OCI-LY3 (cell line): ENCODE measurements at regions not wholly inside any gene's neighbourhood (a gene's known extent, or its start where the extent isn't known, plus 50 kb on each side); places are given as distances from the start of the nearest gene placed in this dataset.

Experiments
- H2AFZ ChIP-seq: fragments of 200-600, 300-600 bp; shearing (Covaris generic); 2 replicates; pipeline ENCODE4 v1.6.0; 2014; ENCODE audit warnings: antibody characterized with exemption, low read depth, low read length
- H3K27ac ChIP-seq: fragments of 200-600, 300-600 bp; sonication (generic); 2 replicates; pipeline ENCODE4 v1.5.1; 2014; ENCODE audit warnings: mild to moderate bottlenecking, low read length, moderate library complexity, mixed read lengths
- H3K27me3 ChIP-seq: fragments of 200-600, 300-600 bp; sonication (generic); 2 replicates; pipeline ENCODE4 v1.6.1; 2014; ENCODE audit warnings: low read depth, low read length, mixed read lengths
- H3K36me3 ChIP-seq: fragments of 200-600, 300-600 bp; sonication (generic); replicated peaks from 2 replicates; pipeline ENCODE3; 2014; ENCODE audit warnings: low read depth, low read length, mixed read lengths
- H3K4me1 ChIP-seq: fragments of 300-600, 200-600 bp; sonication (generic); 2 replicates; pipeline ENCODE4 v1.6.1; 2014; ENCODE audit warnings: low read length, mixed read lengths
- H3K4me2 ChIP-seq: fragments of 200-600, 300-600 bp; sonication (generic); 2 replicates; pipeline ENCODE4 v1.6.1; 2014; ENCODE audit warnings: low read length, mixed read lengths
- H3K4me3 ChIP-seq: fragments of 300-600, 200-600 bp; sonication (generic); 2 replicates; pipeline ENCODE4 v1.5.1; 2014; ENCODE audit warnings: antibody characterized with exemption, mild to moderate bottlenecking, low read length, moderate library complexity
- H3K79me2 ChIP-seq: fragments of 300-600, 200-600 bp; shearing (Covaris generic); 2 replicates; pipeline ENCODE4 v1.6.1; 2014; ENCODE audit warnings: mild to moderate bottlenecking, low read length, mixed read lengths
- H3K9ac ChIP-seq: fragments of 300-600, 200-600 bp; shearing (Covaris generic); 2 replicates; pipeline ENCODE4 v1.6.0; 2014; ENCODE audit warnings: mild to moderate bottlenecking, low read length, moderate library complexity
- H3K9me3 ChIP-seq: fragments of 200-600, 300-600 bp; shearing (Covaris generic); 2 replicates; pipeline ENCODE4 v1.6.1; 2014; ENCODE audit warnings: low read length, mixed read lengths; ENCODE audit not compliant: insufficient read depth
- H4K20me1 ChIP-seq: fragments of 200-600, 300-600 bp; sonication (generic); 2 replicates; pipeline ENCODE4 v1.6.1; 2016; ENCODE audit warnings: low read length, mixed read lengths; ENCODE audit not compliant: insufficient read depth
- CTCF ChIP-seq: fragments of 200-600, 300-600 bp; sonication (generic); IDR thresholded peaks from 2 replicates; pipeline ENCODE4 v1.5.1; 2014; ENCODE audit warnings: antibody characterized with exemption, low read length, low read depth
- EZH2phosphoT487 ChIP-seq: fragments of 200-600 bp; shearing (Covaris generic); IDR thresholded peaks from 2 replicates; pipeline ENCODE4 v1.6.1; 2018; ENCODE audit warnings: antibody characterized with exemption, mixed run types, low read depth

GRCh38 chrX:128929271-128930057, 593.8 kb downstream of the SMARCA1 start:
- Histone ChIP-seq H3K27me3 (no peaks in the 10 kb centered on the region), H3K79me2 (no peaks in the 10 kb centered on the region), H3K4me2 (no peak overlapping the region), H3K36me3 (no peaks in the 10 kb centered on the region), H3K4me3 (no peak overlapping the region), H3K9me3 (no peaks in the 10 kb centered on the region), H3K9ac (no peak overlapping the region), H4K20me1 (no peaks in the 10 kb centered on the region), H3K27ac (no peak overlapping the region), H2AFZ (no peak overlapping the region), H3K4me1 (no peaks in the 10 kb centered on the region)
- TF ChIP-seq EZH2phosphoT487 = no peak
- TF ChIP-seq CTCF = no peak

- Histone ChIP-seq H2AFZ (no peak overlapping the region), H3K4me3 (no peak overlapping the region)
These were observed 594.7 kb downstream of the SMARCA1 start for GRCh38 chrX:128928636-128929035.

GRCh38 chrX:128927363-128927762, 595.9 kb downstream of the SMARCA1 start:
- TF ChIP-seq EZH2phosphoT487 = no peak
- TF ChIP-seq CTCF = no peak
- H3K27me3 ChIP-seq = no peaks in the 10 kb centered on the region
- no peak overlapping the region for H3K9ac ChIP-seq
- H3K4me2 ChIP-seq = no peak overlapping the region
- no peaks in the 10 kb centered on the region for H4K20me1 ChIP-seq
- H3K9me3 ChIP-seq = no peaks in the 10 kb centered on the region
- no peak overlapping the region for H3K27ac ChIP-seq
- no peaks in the 10 kb centered on the region for H3K4me1 ChIP-seq
- H3K79me2 ChIP-seq = no peaks in the 10 kb centered on the region
- H2AFZ ChIP-seq = no peak overlapping the region
- H3K4me3 ChIP-seq = no peak overlapping the region
- H3K36me3 ChIP-seq = no peaks in the 10 kb centered on the region

More at GRCh38 chrX:128928636-128929035, 594.7 kb downstream of the SMARCA1 start:
- no peak overlapping the region for H3K4me2 ChIP-seq
- no peak overlapping the region for H3K27ac ChIP-seq
- no peak overlapping the region for H3K9ac ChIP-seq
- H3K9me3 ChIP-seq = no peaks in the 10 kb centered on the region
- no peaks in the 10 kb centered on the region for H3K4me1 ChIP-seq
- no peaks in the 10 kb centered on the region for H3K79me2 ChIP-seq
- TF ChIP-seq CTCF = no peak
- TF ChIP-seq EZH2phosphoT487 = no peak
- H3K36me3 ChIP-seq = no peaks in the 10 kb centered on the region
- no peaks in the 10 kb centered on the region for H3K27me3 ChIP-seq
- H4K20me1 ChIP-seq = no peaks in the 10 kb centered on the region

- Histone ChIP-seq H3K4me1 (no peaks in the 10 kb centered on the region), H2AFZ (no peak overlapping the region), H3K36me3 (no peaks in the 10 kb centered on the region), H3K9me3 (no peaks in the 10 kb centered on the region), H3K27ac (no peak overlapping the region), H3K9ac (no peak overlapping the region), H3K4me2 (no peak overlapping the region), H3K4me3 (no peak overlapping the region), H4K20me1 (no peaks in the 10 kb centered on the region), H3K79me2 (no peaks in the 10 kb centered on the region), H3K27me3 (no peaks in the 10 kb centered on the region)
- TF ChIP-seq CTCF (no peak), EZH2phosphoT487 (no peak)
These were observed 616.5 kb downstream of the SMARCA1 start for GRCh38 chrX:128906753-128907152.
